Suprapubic skin (tissue), 4 donors: ENCODE measurements at regions not wholly inside any gene's neighbourhood (a gene's known extent, or its start where the extent isn't known, plus 50 kb on each side); places are given as distances from the start of the nearest gene placed in this dataset.

Experiments
- DNase-seq, 2 donors: peaks; one replicate each; pipeline ENCODE4 v3.0.0-alpha.2; 2019; ENCODE audit warnings: low spot score in 2 of 2
- H3K27ac ChIP-seq: fragments of 200-600 bp; sonication (generic); one replicate; pipeline ENCODE4 v1.5.1; 2019
- H3K27me3 ChIP-seq: fragments of 200-600 bp; sonication (generic); one replicate; pipeline ENCODE4 v1.5.1; 2019
- H3K36me3 ChIP-seq: fragments of 200-600 bp; sonication (generic); one replicate; pipeline ENCODE4 v1.5.1; 2019
- H3K4me1 ChIP-seq: fragments of 200-600 bp; sonication (generic); one replicate; pipeline ENCODE4 v1.5.1; 2019
- H3K4me3 ChIP-seq: fragments of 200-600 bp; sonication (generic); one replicate; pipeline ENCODE4 v1.5.1; 2019; ENCODE audit warnings: mild to moderate bottlenecking
- H3K9me3 ChIP-seq: fragments of 200-600 bp; sonication (generic); one replicate; pipeline ENCODE4 v1.5.1; 2019
- CTCF ChIP-seq, 2 donors: fragments of 200-600 bp in 1 of 2; fragments of 450-650 bp in 1 of 2; sonication (generic) in 1 of 2; IDR thresholded peaks; one replicate each; pipeline ENCODE4 v1.5.1; 2016 to 2019; ENCODE audit warnings: antibody characterized with exemption in 2 of 2, mild to moderate bottlenecking in 1 of 2, moderate library complexity in 1 of 2
- EP300 ChIP-seq: sonication (generic); formaldehyde crosslinking; IDR thresholded peaks from one replicate; pipeline ENCODE4 v1.6.1; 2017; ENCODE audit warnings: antibody characterized with exemption
- POLR2A ChIP-seq, 2 donors: fragments of 450-650 bp; IDR thresholded peaks; one replicate each; pipeline ENCODE4 v1.6.1; 2017; ENCODE audit warnings: antibody characterized with exemption in 2 of 2, mild to moderate bottlenecking in 2 of 2, moderate library complexity in 2 of 2
- POLR2AphosphoS5 ChIP-seq, 3 donors: sonication (generic); formaldehyde crosslinking; IDR thresholded peaks; one replicate each; pipeline ENCODE4 v1.6.1; 2017; ENCODE audit warnings: antibody characterized with exemption in 3 of 3
- WGBS: methylation state at CpG from one replicate; pipeline ENCODE4 v1.1.5; 2018; 5-methylcytosine and 5-hydroxymethylcytosine counted together

GRCh38 chr9:135308821-135309762 lies 170.5 kb upstream of the PPP1R26 start:
- Histone ChIP-seq H3K27ac (no peak overlapping the region), H3K4me1 (peaks cover 3% of the 10 kb centered on the region), H3K4me3 (no peak overlapping the region), H3K36me3 (no peaks in the 10 kb centered on the region), H3K9me3 (peaks cover 4% of the 10 kb centered on the region), H3K27me3 (peaks cover 55% of the 10 kb centered on the region)
- TF ChIP-seq POLR2AphosphoS5 (IDR thresholded peaks at IDR 0.05) (no peak), CTCF (IDR thresholded peaks at IDR 0.05) (no peak)
- WGBS, result 81% methylated on average over 24 of the region's 30 CpGs
- no peak for DNase-seq

DNA sequence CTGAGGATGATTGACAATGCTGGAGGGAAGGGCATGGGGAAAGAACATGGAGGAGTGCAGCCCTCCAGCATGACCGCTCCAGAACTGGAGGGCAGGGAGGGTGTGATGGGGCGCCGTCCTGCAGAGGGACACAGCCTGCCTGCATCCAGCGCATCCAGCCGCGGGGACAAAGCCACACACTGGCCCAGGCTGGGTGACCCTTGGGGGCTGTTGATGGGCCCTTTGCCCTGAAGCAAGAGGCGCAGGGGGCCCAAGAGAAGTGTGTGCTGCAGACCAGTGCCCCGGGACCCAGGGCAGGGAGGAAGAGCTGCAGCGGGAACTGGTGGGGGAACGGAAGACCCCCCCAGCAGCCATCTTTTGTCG lies 169.8 kb upstream of the PPP1R26 start:
- TF ChIP-seq POLR2AphosphoS5 (IDR thresholded peaks at IDR 0.05), result no peak
- no peak for TF ChIP-seq CTCF (IDR thresholded peaks at IDR 0.05)
- TF ChIP-seq EP300, result no peak
- no peak for TF ChIP-seq POLR2A (IDR thresholded peaks at IDR 0.05)
- no peak for DNase-seq
- Histone ChIP-seq H3K9me3 (peaks cover 4% of the 10 kb centered on the region), H3K4me1 (peaks cover 3% of the 10 kb centered on the region), H3K36me3 (no peaks in the 10 kb centered on the region), H3K27me3 (peaks cover 54% of the 10 kb centered on the region), H3K27ac (no peak overlapping the region), H3K4me3 (no peak overlapping the region)
- WGBS, result 79% methylated on average over 4 of the region's 11 CpGs

DNA sequence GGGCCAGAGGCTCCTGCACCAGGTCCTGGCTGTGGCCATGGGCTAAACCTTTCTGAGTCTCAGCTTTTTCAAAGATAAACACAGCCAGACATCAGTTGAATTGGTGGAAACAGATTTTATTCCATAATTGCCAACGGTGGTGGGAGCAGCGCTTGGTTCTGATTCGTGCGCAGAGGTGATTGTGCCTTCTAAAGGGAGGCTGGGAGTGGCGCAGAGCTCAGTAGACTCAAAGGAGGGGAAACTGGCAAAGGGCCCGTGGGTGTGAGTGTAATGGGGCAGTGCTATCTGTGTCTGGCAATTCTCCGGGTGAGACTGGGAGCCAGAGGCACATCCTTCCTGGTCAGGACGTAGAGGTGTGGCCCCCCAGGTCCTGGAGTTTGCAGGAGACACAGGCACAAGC lies 169.4 kb upstream of the PPP1R26 start:
- H3K27ac ChIP-seq, result no peak overlapping the region
- WGBS, result 70% methylated on average over 8 of the region's 8 CpGs
- peaks cover 3% of the 10 kb centered on the region for H3K4me1 ChIP-seq
- peaks cover 4% of the 10 kb centered on the region for H3K9me3 ChIP-seq
- no peaks in the 10 kb centered on the region for H3K36me3 ChIP-seq
- TF ChIP-seq CTCF (IDR thresholded peaks at IDR 0.05), result no peak
- TF ChIP-seq POLR2A (IDR thresholded peaks at IDR 0.05), result no peak
- TF ChIP-seq EP300, result no peak
- TF ChIP-seq POLR2AphosphoS5 (IDR thresholded peaks at IDR 0.05), result no peak
- H3K4me3 ChIP-seq, result no peak overlapping the region
- DNase-seq, result no peak
- H3K27me3 ChIP-seq, result peaks cover 50% of the 10 kb centered on the region

DNA sequence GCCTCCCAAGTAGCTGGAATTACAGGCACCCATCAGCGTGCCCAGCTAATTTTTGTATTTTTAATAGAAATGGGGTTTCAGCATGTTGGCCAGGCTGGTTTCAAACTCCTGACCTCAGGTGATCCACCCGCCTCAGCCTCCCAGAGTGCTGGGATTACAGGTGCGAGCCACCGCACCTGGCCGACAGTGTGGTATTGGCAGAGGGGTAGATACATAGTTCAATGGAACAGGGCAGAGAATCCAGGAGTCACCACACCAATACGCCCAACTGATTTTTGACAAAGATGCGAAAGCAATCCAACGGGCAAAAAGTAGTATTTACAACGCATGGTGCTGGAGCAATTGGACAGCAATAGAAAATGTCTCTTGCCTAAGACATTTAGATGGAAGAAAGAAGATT lies 164.0 kb upstream of the PPP1R26 start:
- Histone ChIP-seq H3K4me3 (no peak overlapping the region), H3K36me3 (no peaks in the 10 kb centered on the region), H3K4me1 (no peaks in the 10 kb centered on the region), H3K27me3 (peaks cover 7% of the 10 kb centered on the region), H3K27ac (no peak overlapping the region), H3K9me3 (peaks cover 4% of the 10 kb centered on the region)
- TF ChIP-seq EP300, result no peak
- no peak for TF ChIP-seq CTCF (IDR thresholded peaks at IDR 0.05)
- no peak for TF ChIP-seq POLR2AphosphoS5 (IDR thresholded peaks at IDR 0.05)
- TF ChIP-seq POLR2A (IDR thresholded peaks at IDR 0.05), result no peak
- no peak for DNase-seq
- WGBS, result 95% methylated on average over 9 of the region's 9 CpGs

- TF ChIP-seq POLR2A (IDR thresholded peaks at IDR 0.05) (no peak), EP300 (no peak), CTCF (IDR thresholded peaks at IDR 0.05) (no peak), POLR2AphosphoS5 (IDR thresholded peaks at IDR 0.05) (no peak)
- H3K27me3 ChIP-seq, result peaks cover 12% of the 10 kb centered on the region
- no peaks in the 10 kb centered on the region for H3K9me3 ChIP-seq
- no peak for DNase-seq
- no peaks in the 10 kb centered on the region for H3K36me3 ChIP-seq
- no peak overlapping the region for H3K27ac ChIP-seq
- H3K4me1 ChIP-seq, result no peaks in the 10 kb centered on the region
- H3K4me3 ChIP-seq, result no peak overlapping the region
- 85% methylated on average over 6 of the region's 6 CpGs for whole genome bisulfite sequencing
Observed at GRCh38 chr9:135320331-135320730, 159.3 kb upstream of the PPP1R26 start.
